Activated naive CD8-positive, alpha-beta T cell treated with anti-CD3 and anti-CD28 coated beads, Interleukin-2, amount 10 ng/mL, durations not matched to agents 7 days and 5 days (primary cell): ENCODE measurements at regions not wholly inside any gene's neighbourhood (a gene's known extent, or its start where the extent isn't known, plus 50 kb on each side); places are given as distances from the start of the nearest gene placed in this dataset.

Experiments used
- ATAC-seq: fragments of 150-1000 bp; cut with Tn5 transposase; one replicate; pipeline ENCODE4 v1.10.0; 2021; ENCODE audit warnings: low read depth, moderate library complexity
- POLR2A ChIA-PET: fragments of 350-600 bp; sonication (Branson Sonifier 250); formaldehyde crosslinking; loops from one replicate; lab custom pipeline; 2021; ENCODE audit warnings: antibody characterized with exemption; lab: Charles Lee
- DNase-seq: peaks from one replicate; pipeline ENCODE4 v3.0.0; 2021
- H3K27ac Mint-ChIP-seq: one replicate; pipeline ENCODE4 v1.8.0; 2022; ENCODE audit warnings: mild to moderate bottlenecking, mixed read lengths
- H3K27me3 Mint-ChIP-seq: one replicate; pipeline ENCODE4 v1.8.0; 2022; ENCODE audit warnings: mild to moderate bottlenecking, moderate library complexity, mixed read lengths
- H3K36me3 Mint-ChIP-seq: one replicate; pipeline ENCODE4 v1.8.0; 2021; ENCODE audit warnings: mild to moderate bottlenecking, mixed read lengths
- H3K4me1 Mint-ChIP-seq: one replicate; pipeline ENCODE4 v1.8.0; 2021; ENCODE audit warnings: mixed read lengths
- H3K4me3 Mint-ChIP-seq: one replicate; pipeline ENCODE4 v1.8.0; 2022; ENCODE audit warnings: mild to moderate bottlenecking, moderate library complexity, mixed read lengths
- H3K9me3 Mint-ChIP-seq: one replicate; pipeline ENCODE4 v1.8.0; 2021; ENCODE audit warnings: mixed read lengths

DNA sequence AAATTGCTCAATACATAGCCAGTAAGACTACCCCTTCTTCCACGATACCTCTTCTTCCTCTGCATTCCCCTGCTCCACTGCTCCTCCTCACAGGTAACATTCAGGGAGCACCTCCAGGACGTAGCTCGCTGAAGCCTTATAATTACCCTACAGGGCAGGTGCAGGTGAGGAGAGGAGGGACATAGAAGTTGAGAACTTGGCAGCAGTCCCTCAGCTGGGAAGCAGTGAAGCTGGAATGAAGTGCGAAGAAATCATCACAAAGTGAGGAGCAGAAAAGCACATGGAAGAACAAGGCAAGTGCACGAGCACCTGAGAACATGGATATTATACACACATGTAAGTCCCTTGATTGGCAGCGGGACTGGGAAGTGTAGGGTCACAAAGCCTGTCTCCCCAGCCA is 118.2 kb downstream of the HSD17B3 start:
- Mint-ChIP-seq H3K4me3 (no peak overlapping the region), H3K9me3 (peaks cover 7% of the 10 kb centered on the region), H3K36me3 (no peaks in the 10 kb centered on the region), H3K4me1 (peaks cover 1% of the 10 kb centered on the region), H3K27me3 (peaks cover 26% of the 10 kb centered on the region), H3K27ac (no peak overlapping the region)
- DNase-seq, result no peak
- POLR2A ChIA-PET, result no interaction called here
- no peak for ATAC-seq

DNA sequence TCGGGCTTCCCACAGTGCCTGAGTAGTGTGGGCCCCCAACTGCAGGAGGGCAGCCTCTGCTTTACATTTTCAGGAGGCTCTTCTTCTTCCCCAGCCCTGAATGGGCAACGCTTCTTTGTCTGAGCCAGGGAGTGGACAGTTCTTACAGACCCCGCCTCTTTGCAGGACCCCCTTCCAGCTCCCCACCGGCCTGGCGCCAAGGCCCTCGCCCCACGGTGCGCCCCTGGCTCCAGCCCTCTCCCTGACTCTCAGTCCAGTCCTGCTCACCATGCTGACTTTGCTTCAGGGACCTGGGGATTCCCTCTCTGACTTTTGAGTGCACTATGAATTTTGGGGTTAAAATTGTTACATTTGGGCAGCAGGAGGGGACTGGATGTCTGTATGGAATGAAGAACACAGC is 123.8 kb downstream of the HSD17B3 start:
- Mint-ChIP-seq H3K4me1 (no peaks in the 10 kb centered on the region), H3K27ac (no peak overlapping the region)

DNA sequence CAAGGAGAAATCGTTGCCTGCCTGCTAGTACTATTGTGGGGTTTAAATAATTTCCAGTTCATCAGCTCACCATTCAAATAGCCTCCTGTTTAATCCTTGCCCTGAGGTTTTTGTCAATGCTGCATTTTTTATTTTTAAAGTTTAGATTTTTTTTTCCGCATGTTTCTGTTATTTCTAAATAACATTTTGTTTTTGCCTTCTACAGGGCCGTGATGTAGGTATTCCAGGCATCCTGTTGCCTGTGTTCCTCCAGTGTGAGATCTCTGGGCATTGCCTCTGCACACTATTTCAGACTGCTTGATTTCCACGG is 124.3 kb downstream of the HSD17B3 start:
- H3K27ac Mint-ChIP-seq, result no peak overlapping the region
- ATAC-seq (no peak), DNase-seq (no peak)
- H3K9me3 Mint-ChIP-seq, result no peaks in the 10 kb centered on the region
- no peaks in the 10 kb centered on the region for H3K4me1 Mint-ChIP-seq
- H3K36me3 Mint-ChIP-seq, result no peaks in the 10 kb centered on the region
- H3K27me3 Mint-ChIP-seq, result peaks cover 35% of the 10 kb centered on the region
- no peak overlapping the region for H3K4me3 Mint-ChIP-seq
- POLR2A ChIA-PET, result no interaction called here

More for the DNA sequence above, 123.8 kb downstream of the HSD17B3 start:
- POLR2A ChIA-PET, result no interaction called here
- Mint-ChIP-seq H3K4me3 (no peak overlapping the region), H3K9me3 (no peaks in the 10 kb centered on the region), H3K27me3 (peaks cover 38% of the 10 kb centered on the region), H3K36me3 (no peaks in the 10 kb centered on the region)
- ATAC-seq (no peak), DNase-seq (no peak)

DNA sequence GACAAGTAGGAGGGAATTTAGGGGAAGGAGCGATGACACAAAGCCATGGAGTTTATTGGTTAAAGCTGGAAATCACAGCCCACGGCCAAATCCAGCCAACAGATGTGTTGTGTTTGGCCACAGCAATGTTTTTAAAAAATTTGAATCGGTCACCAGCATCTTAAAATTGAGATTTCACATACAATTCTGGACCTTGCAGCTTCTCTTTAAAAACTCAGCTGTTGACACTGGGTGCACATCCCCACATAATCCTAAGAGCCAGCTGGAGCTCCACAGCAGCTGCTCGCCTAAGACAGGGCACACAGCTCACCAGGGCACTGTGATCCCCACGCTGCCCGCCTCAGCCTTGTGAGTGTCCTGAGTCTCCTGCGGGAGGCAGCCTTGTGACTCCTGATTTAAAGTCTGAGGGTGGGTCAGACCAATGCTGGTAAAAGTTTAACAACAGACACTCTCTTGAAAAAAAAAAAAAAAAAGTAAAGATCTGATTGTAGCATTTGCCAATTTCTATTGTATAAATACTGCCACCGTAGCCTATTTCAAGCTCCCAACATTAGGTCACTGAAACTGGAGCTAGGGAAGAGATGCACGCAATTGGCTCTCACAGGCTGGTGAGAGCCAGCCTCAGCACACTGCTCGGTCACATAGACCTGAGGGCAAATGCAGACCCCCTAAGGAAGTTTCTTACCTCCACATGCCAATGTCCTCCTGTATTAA is 124.8 kb downstream of the HSD17B3 start:
- POLR2A ChIA-PET, result no interaction called here
- no peak for DNase-seq
- no peaks in the 10 kb centered on the region for H3K36me3 Mint-ChIP-seq

DNA sequence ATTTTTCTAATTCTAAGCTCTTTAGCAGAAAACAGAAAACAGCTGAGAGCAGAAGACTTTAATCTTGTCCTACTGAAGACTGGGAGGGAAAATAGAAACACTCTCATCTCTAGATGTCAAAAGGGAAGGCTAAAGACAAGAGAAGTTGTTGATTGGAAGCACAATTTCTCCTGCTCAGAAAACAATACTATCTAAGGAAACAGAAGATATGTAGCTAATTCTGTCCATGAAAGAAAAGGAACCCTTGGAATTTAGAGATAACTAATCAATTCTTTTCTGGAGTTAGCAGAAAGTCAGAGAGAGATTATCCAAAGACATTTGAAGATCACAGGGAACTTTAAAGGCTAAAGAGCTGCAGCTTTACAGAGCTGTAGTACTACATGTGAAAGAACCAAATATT is 126.2 kb downstream of the HSD17B3 start:
- DNase-seq, result no peak
- no peak overlapping the region for H3K27ac Mint-ChIP-seq
- H3K4me1 Mint-ChIP-seq, result no peaks in the 10 kb centered on the region
- POLR2A ChIA-PET, result no interaction called here
- no peak overlapping the region for H3K4me3 Mint-ChIP-seq
- peaks cover 32% of the 10 kb centered on the region for H3K27me3 Mint-ChIP-seq
- no peaks in the 10 kb centered on the region for H3K36me3 Mint-ChIP-seq
- no peaks in the 10 kb centered on the region for H3K9me3 Mint-ChIP-seq
- ATAC-seq, result no peak

More for the DNA sequence above, 124.8 kb downstream of the HSD17B3 start:
- Mint-ChIP-seq H3K27me3 (peaks cover 32% of the 10 kb centered on the region), H3K4me1 (no peaks in the 10 kb centered on the region), H3K4me3 (no peak overlapping the region), H3K27ac (no peak overlapping the region), H3K9me3 (no peaks in the 10 kb centered on the region)
- ATAC-seq, result no peak

DNA sequence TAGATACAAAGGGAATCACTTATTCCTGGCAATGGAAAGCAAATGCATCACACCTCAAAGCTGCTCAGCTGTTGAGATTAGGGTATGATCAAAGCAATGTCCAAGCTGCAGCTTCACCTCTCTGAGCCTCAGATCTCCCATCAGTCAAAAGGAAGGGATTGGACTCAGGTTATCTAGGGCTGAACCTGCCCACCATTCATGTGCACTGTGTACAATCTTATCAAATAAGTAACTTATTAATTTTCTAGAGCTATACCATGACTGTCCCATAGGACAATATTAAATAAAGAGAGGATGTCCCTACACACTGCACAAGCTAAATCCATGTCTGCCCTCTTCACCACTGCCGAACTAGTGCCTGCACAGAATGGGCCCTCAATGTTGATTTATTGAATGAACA is 127.0 kb downstream of the HSD17B3 start:
- Mint-ChIP-seq H3K27me3 (peaks cover 32% of the 10 kb centered on the region), H3K36me3 (no peaks in the 10 kb centered on the region), H3K27ac (no peak overlapping the region), H3K4me1 (no peaks in the 10 kb centered on the region), H3K9me3 (no peaks in the 10 kb centered on the region), H3K4me3 (no peak overlapping the region)
- ATAC-seq (no peak), DNase-seq (no peak)
- POLR2A ChIA-PET, result no interaction called here

DNA sequence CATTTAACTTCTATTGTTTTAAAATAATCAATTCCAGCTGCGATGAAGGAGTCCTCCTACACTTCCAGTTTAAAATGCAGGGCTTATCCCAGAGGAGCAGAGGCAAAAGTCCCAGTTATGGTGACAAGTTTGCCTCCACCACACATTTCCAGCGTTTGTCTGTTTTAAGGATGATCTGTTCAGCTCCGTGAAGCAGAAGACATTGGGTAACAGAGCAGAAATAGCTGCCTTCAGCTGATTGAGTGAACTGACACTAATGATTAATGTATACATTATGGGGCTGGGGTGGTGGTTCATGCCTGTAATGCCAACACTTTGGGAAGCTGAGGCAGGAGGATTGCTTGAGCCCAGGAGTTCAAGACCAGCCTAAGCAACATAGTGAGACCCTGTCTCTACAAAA is 127.6 kb downstream of the HSD17B3 start:
- Mint-ChIP-seq H3K27me3 (peaks cover 32% of the 10 kb centered on the region), H3K9me3 (no peaks in the 10 kb centered on the region), H3K4me3 (no peak overlapping the region), H3K27ac (no peak overlapping the region), H3K4me1 (no peaks in the 10 kb centered on the region), H3K36me3 (no peaks in the 10 kb centered on the region)
- ATAC-seq (no peak), DNase-seq (no peak)
- POLR2A ChIA-PET, result no interaction called here

DNA sequence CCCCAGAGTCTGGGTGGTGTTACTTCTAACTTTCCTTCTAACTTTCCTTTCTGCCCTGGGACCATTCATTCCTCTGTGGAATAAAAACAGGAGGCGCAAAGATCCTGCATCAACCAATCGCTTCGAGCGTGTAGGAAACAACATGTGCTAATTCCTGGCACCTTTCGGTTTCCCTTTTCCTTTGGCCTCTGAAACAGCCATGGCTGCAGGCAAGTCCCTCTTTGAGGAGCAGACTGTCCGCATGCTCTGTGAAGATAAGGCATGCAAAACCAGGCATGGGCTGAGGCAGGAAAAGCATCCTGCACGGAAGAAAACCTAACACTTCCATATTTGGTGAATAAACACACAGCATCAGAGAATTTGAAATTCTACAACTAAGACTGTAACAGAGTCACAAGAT is 128.3 kb downstream of the HSD17B3 start:
- POLR2A ChIA-PET, result no interaction called here
- DNase-seq (no peak), ATAC-seq (no peak)
- Mint-ChIP-seq H3K9me3 (no peaks in the 10 kb centered on the region), H3K4me1 (no peaks in the 10 kb centered on the region), H3K4me3 (no peak overlapping the region), H3K27me3 (peaks cover 32% of the 10 kb centered on the region), H3K36me3 (no peaks in the 10 kb centered on the region), H3K27ac (no peak overlapping the region)

DNA sequence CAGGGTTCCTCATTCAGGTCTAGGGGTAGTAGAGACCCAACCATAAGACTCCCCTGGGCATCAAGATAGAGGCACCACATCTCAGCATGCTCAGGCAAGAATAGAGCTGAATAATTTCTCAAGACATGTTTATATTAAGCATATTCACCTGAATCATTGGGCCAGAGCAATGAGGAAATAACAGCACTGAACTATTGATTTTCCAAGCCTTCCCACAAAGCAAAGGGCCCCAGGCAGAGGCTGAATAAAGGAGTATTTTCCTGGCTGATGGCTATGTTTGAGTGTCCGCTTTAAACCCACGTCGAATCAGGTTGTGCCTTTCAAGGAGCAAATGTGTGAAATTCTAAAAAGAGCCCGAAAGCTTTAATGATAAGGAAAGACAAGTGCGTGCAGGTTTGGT is 129.2 kb downstream of the HSD17B3 start:
- Mint-ChIP-seq H3K9me3 (no peaks in the 10 kb centered on the region), H3K36me3 (no peaks in the 10 kb centered on the region), H3K27me3 (peaks cover 31% of the 10 kb centered on the region), H3K4me3 (no peak overlapping the region), H3K27ac (no peak overlapping the region), H3K4me1 (no peaks in the 10 kb centered on the region)
- POLR2A ChIA-PET, result no interaction called here
- DNase-seq (no peak), ATAC-seq (no peak)

DNA sequence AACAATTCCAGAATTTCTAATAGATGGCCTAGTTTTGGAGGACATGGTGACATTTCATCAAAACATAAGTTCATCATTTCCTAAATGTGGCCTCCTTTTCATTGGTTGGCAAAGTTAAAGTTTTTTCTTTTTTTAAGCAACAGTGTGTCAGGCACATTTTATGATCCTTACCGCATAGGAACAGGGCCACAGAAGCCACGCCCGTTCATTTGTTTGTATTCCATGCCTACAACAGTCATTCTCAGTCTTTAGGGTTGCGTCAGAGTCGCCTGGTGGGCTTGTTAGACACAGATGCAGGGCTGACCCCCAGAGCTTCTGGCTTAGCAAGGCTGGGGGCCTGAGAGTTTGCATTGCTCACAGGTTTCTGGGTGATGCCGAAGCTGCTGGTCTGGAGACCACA is 130.2 kb downstream of the HSD17B3 start:
- Mint-ChIP-seq H3K4me3 (no peak overlapping the region), H3K27ac (no peak overlapping the region), H3K36me3 (no peaks in the 10 kb centered on the region), H3K27me3 (peaks cover 25% of the 10 kb centered on the region), H3K4me1 (no peaks in the 10 kb centered on the region), H3K9me3 (no peaks in the 10 kb centered on the region)
- no peak for DNase-seq
- POLR2A ChIA-PET, result no interaction called here
- ATAC-seq, result no peak

DNA sequence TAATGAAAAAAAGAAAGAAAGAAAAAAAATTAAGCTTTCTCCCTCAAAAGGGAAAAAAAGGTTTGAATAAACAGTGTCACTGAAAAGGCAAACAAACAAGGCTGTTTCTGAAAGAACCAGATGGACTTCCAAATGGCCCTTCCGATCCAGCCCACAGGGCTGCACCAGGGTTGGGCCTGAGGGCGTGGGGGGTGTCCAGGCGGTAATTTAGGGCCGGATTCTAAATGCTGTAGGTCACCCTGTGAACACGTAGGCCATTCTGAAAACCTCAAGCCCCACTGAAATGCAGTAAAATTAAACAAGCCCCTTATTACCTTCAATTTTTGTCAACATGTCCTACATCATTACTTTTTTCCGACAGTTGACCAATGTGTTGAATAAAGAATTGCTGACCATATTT is 132.1 kb downstream of the HSD17B3 start:
- DNase-seq (no peak), ATAC-seq (no peak)
- Mint-ChIP-seq H3K27me3 (peaks cover 13% of the 10 kb centered on the region), H3K4me3 (no peak overlapping the region), H3K9me3 (no peaks in the 10 kb centered on the region), H3K36me3 (no peaks in the 10 kb centered on the region), H3K4me1 (no peaks in the 10 kb centered on the region), H3K27ac (no peak overlapping the region)
- POLR2A ChIA-PET, result no interaction called here

DNA sequence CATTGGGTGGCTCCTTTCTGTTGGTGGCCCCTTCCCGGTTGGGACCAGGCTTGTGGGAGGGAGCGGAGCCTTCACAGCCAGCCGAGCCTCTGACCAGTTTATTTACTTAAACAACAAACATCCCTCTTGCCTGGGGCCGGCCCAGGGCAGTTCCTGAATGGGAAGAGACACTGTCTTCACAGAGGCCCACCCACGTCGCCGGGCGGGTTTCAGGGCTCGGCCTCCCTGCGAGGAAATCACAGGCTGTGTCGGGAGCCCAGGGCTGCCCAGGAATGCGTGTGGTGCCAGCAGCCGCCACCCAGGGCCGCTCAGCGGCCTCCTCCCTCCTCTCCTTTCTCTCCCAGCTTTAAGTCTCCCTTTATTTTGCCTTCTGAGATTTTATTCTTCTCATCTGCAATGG is 132.5 kb downstream of the HSD17B3 start:
- ATAC-seq (no peak), DNase-seq (no peak)
- H3K9me3 Mint-ChIP-seq, result no peaks in the 10 kb centered on the region
- peaks cover 9% of the 10 kb centered on the region for H3K27me3 Mint-ChIP-seq
- no peaks in the 10 kb centered on the region for H3K4me1 Mint-ChIP-seq
- H3K27ac Mint-ChIP-seq, result no peak overlapping the region
- no peak overlapping the region for H3K4me3 Mint-ChIP-seq
- POLR2A ChIA-PET, result no interaction called here
- no peaks in the 10 kb centered on the region for H3K36me3 Mint-ChIP-seq

DNA sequence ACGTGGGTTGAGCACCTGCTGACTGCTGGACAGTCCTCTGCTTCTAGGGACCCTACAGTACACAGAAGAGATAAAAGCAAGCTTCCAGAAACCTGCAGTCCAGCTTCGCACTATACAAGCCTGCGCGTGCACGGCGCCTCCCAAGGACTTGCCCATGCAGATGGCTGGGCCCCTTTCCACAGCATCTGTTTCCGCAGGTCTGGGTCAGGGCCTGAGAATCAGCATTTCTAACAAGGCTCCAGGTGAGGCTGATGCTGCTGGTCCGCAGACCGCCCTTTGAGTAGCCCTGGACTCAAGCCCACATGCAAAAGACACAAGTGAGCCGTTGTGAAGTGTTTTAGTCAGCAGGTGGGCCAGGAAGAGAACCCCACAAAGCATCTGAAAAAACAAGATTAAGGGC is 133.1 kb downstream of the HSD17B3 start:
- POLR2A ChIA-PET, result no interaction called here
- no peaks in the 10 kb centered on the region for H3K9me3 Mint-ChIP-seq
- H3K27me3 Mint-ChIP-seq, result peaks cover 9% of the 10 kb centered on the region
- ATAC-seq (no peak), DNase-seq (no peak)
- no peak overlapping the region for H3K4me3 Mint-ChIP-seq
- no peak overlapping the region for H3K27ac Mint-ChIP-seq
- no peaks in the 10 kb centered on the region for H3K4me1 Mint-ChIP-seq
- H3K36me3 Mint-ChIP-seq, result no peaks in the 10 kb centered on the region

DNA sequence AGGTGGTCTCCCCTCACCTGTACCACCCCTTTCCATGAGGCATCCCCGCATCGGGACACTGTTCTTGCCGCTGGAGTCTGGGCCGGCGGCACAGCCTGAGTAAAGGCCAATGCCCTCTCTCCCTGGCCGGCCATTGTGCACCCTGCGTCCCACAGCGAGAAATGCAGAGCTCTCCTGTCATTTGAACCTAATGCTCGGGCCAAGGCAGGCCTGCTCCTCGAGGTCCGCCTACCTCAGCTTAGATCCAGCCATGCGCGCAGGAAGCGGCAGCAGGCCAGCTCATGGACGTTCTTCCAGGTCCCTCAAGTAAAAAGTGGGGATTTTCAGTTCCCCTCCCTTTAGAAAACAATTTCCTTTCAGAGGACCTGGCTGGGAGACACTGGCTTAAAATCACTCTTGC is 135.0 kb downstream of the HSD17B3 start:
- Mint-ChIP-seq H3K36me3 (no peaks in the 10 kb centered on the region), H3K9me3 (no peaks in the 10 kb centered on the region)
- POLR2A ChIA-PET, result no interaction called here

DNA sequence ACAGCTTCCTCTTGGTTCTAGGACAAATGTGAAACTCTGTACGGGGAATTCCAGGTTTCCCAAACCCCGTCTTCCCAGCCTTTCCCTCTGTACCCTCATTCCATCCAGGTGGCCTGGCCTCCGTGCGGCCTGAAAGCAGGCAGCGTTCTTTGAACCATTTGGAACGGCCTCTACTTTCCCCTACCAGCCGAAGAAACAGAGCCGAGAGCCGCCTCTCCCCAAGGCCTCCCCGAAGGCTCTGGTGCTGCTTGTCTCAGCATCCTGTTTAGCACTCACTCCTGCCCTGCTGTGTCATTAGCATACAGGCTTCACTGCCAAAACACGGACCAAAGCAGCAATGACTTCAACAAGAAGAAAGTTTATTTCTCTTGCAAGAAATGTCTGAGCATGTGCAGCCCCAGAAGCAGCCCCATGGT is 137.7 kb downstream of the HSD17B3 start:
- peaks cover 21% of the 10 kb centered on the region for H3K27me3 Mint-ChIP-seq
- no peak for ATAC-seq
- POLR2A ChIA-PET, result no interaction called here
- H3K9me3 Mint-ChIP-seq, result no peaks in the 10 kb centered on the region
- no peak for DNase-seq
- no peak overlapping the region for H3K4me3 Mint-ChIP-seq
- peaks cover under 1% of the 10 kb centered on the region for H3K4me1 Mint-ChIP-seq
- H3K36me3 Mint-ChIP-seq, result no peaks in the 10 kb centered on the region
- H3K27ac Mint-ChIP-seq, result no peak overlapping the region

More for the DNA sequence above, 135.0 kb downstream of the HSD17B3 start:
- Mint-ChIP-seq H3K27me3 (peaks cover 8% of the 10 kb centered on the region), H3K27ac (no peak overlapping the region), H3K4me1 (no peaks in the 10 kb centered on the region), H3K4me3 (no peak overlapping the region)
- ATAC-seq (no peak), DNase-seq (no peak)
